GM19324 (cell line): ENCODE measurements at regions not wholly inside any gene's neighbourhood (a gene's known extent, or its start where the extent isn't known, plus 50 kb on each side); places are given as distances from the start of the nearest gene placed in this dataset.

ENCODE experiments used
- ATAC-seq: cut with Tn5 transposase; IDR thresholded peaks from one replicate; pipeline ENCODE4 v1.9.1; 2021; ENCODE audit warnings: mild to moderate bottlenecking, moderate library complexity; ENCODE audit not compliant: unreplicated experiment, low FRiP score

GRCh38 chr10:3472287-3473051, 299.9 kb upstream of the PITRM1 start:
- ATAC-seq: no peak

- ATAC-seq: no peak
These were observed 299.3 kb upstream of the PITRM1 start for GRCh38 chr10:3471927-3472286.

- no peak for ATAC-seq
These were observed 298.9 kb upstream of the PITRM1 start for GRCh38 chr10:3471472-3471871.

- no peak for ATAC-seq
These were observed 297.6 kb upstream of the PITRM1 start for GRCh38 chr10:3470191-3470590.

GRCh38 chr10:3469639-3470020, 297.0 kb upstream of the PITRM1 start:
- no peak for ATAC-seq

- no peak for ATAC-seq
These were observed 296.5 kb upstream of the PITRM1 start for GRCh38 chr10:3468919-3469638.

- ATAC-seq: no peak
These were observed 294.7 kb upstream of the PITRM1 start for GRCh38 chr10:3467052-3467951.

GRCh38 chr10:3465406-3465891, 292.9 kb upstream of the PITRM1 start:
- ATAC-seq: no peak

GRCh38 chr10:3464760-3465405, 292.3 kb upstream of the PITRM1 start:
- no peak for ATAC-seq

GRCh38 chr10:3460420-3461128, 288.0 kb upstream of the PITRM1 start:
- ATAC-seq: no peak

- ATAC-seq: no peak
These were observed 283.1 kb upstream of the PITRM1 start for GRCh38 chr10:3455385-3456334.

- no peak for ATAC-seq
These were observed 280.2 kb upstream of the PITRM1 start for GRCh38 chr10:3452683-3453361.

- no peak for ATAC-seq
These were observed 279.6 kb upstream of the PITRM1 start for GRCh38 chr10:3452173-3452626.

- ATAC-seq: no peak
These were observed 279.1 kb upstream of the PITRM1 start for GRCh38 chr10:3451516-3452172.

- ATAC-seq: no peak
These were observed 273.6 kb upstream of the PITRM1 start for GRCh38 chr10:3446221-3446620.

- ATAC-seq: no peak
These were observed 273.1 kb upstream of the PITRM1 start for GRCh38 chr10:3445648-3446047.

- no peak for ATAC-seq
These were observed 269.9 kb upstream of the PITRM1 start for GRCh38 chr10:3442451-3442990.
